ENCODE measurements at regions not wholly inside any gene's neighbourhood (a gene's known extent, or its start where the extent isn't known, plus 50 kb on each side); places are given as distances from the start of the nearest gene placed in this dataset.

DNA sequence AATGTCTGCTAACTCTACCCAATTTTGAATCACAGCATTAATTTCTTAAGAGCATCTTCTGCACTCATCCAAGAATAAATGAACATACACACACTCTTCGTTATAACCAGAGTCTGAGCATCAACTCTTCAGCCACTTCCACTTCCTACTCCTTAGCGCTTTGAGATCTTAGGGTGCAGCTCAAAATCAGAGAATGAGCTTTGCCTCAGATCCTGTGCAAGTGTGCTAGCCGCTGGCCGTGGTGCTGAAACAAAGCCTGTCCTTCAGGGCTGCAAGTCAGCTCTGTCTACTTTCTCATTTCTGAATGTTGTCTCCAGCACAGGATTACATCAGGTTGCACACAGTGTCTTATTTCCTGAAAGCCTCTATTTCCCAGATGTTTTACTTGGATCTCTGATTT is 165.4 kb downstream of the AIPL1 start:
- TF ChIP-seq, protein P1, sequence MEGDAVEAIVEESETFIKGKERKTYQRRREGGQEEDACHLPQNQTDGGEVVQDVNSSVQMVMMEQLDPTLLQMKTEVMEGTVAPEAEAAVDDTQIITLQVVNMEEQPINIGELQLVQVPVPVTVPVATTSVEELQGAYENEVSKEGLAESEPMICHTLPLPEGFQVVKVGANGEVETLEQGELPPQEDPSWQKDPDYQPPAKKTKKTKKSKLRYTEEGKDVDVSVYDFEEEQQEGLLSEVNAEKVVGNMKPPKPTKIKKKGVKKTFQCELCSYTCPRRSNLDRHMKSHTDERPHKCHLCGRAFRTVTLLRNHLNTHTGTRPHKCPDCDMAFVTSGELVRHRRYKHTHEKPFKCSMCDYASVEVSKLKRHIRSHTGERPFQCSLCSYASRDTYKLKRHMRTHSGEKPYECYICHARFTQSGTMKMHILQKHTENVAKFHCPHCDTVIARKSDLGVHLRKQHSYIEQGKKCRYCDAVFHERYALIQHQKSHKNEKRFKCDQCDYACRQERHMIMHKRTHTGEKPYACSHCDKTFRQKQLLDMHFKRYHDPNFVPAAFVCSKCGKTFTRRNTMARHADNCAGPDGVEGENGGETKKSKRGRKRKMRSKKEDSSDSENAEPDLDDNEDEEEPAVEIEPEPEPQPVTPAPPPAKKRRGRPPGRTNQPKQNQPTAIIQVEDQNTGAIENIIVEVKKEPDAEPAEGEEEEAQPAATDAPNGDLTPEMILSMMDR (IDR thresholded peaks at IDR 0.05) = no peak
- no peak for TF ChIP-seq POLR2A (IDR thresholded peaks at IDR 0.05)

Measured in testis (tissue), 2 donors.